ENCODE measurements at regions not wholly inside any gene's neighbourhood (a gene's known extent, or its start where the extent isn't known, plus 50 kb on each side); places are given as distances from the start of the nearest gene placed in this dataset.

GRCh38 chr10:81009296-81009695, 471.6 kb downstream of the SH2D4B start:
- TF ChIP-seq POLR2A (IDR thresholded peaks at IDR 0.05) (no peak), CTCF (IDR thresholded peaks at IDR 0.05) (no peak), POLR2AphosphoS5 (IDR thresholded peaks at IDR 0.05) (no peak)
